ENCODE measurements at regions not wholly inside any gene's neighbourhood (a gene's known extent, or its start where the extent isn't known, plus 50 kb on each side); places are given as distances from the start of the nearest gene placed in this dataset.

- TF ChIP-seq CTCF (IDR thresholded peaks at IDR 0.05) = no peak
- TF ChIP-seq POLR2A (IDR thresholded peaks at IDR 0.05) = no peak
These were observed 369.9 kb downstream of the LPIN1 start for GRCh38 chr2:12116228-12116750.

All from Peyer's patch (tissue), 4 donors.